ENCODE measurements at regions not wholly inside any gene's neighbourhood (a gene's known extent, or its start where the extent isn't known, plus 50 kb on each side); places are given as distances from the start of the nearest gene placed in this dataset.

DNA sequence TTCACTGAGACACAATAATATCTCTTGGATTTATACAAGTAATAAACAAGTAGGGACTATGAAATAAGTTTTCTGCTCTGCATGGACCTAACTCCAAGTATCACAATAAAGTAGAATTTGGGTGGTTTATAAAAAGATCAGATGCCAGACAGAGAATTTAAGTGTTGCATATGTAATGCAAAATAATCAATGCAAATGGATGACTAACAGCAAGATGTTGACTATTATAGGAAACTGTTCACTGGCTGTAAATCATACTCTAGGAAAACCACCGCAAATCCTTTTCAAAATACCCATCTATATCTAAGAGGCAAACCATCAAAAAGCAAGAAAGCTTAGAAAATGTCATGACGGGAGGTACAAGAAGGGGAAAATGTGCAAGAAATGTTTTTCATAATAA is 539.8 kb upstream of the FAM174A start:
- TF ChIP-seq RFX5 (IDR thresholded peaks at IDR 0.05; ENCODE audit: borderline replicate concordance, low read depth, low read length), result no peak
- no peak for TF ChIP-seq EP300 (IDR thresholded peaks at IDR 0.05; ENCODE audit: borderline replicate concordance in 1 of 2, low read depth in 2 of 2, low read length in 2 of 2)
- TF ChIP-seq, protein P1, sequence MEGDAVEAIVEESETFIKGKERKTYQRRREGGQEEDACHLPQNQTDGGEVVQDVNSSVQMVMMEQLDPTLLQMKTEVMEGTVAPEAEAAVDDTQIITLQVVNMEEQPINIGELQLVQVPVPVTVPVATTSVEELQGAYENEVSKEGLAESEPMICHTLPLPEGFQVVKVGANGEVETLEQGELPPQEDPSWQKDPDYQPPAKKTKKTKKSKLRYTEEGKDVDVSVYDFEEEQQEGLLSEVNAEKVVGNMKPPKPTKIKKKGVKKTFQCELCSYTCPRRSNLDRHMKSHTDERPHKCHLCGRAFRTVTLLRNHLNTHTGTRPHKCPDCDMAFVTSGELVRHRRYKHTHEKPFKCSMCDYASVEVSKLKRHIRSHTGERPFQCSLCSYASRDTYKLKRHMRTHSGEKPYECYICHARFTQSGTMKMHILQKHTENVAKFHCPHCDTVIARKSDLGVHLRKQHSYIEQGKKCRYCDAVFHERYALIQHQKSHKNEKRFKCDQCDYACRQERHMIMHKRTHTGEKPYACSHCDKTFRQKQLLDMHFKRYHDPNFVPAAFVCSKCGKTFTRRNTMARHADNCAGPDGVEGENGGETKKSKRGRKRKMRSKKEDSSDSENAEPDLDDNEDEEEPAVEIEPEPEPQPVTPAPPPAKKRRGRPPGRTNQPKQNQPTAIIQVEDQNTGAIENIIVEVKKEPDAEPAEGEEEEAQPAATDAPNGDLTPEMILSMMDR (IDR thresholded peaks at IDR 0.05; ENCODE audit: control extremely low read depth in 1 of 3, insufficient read depth in 1 of 3, low read depth in 1 of 3, low read length in 3 of 3), result no peak
- TF ChIP-seq POLR2A (IDR thresholded peaks at IDR 0.05; ENCODE audit: control extremely low read depth in 1 of 2, low read depth in 2 of 2, low read length in 2 of 2), result no peak
- no peak for TF ChIP-seq CBX8 (IDR thresholded peaks at IDR 0.05; ENCODE audit: borderline replicate concordance, low read depth, low read length)
- no peak for TF ChIP-seq RNF2 (IDR thresholded peaks at IDR 0.05; ENCODE audit: borderline replicate concordance, low read depth, low read length, missing control alignments, poor library complexity, severe bottlenecking)
- no peak for TF ChIP-seq GTF2F1 (IDR thresholded peaks at IDR 0.05; ENCODE audit: borderline replicate concordance, low read depth, low read length)
- no peak for TF ChIP-seq TCF12 (IDR thresholded peaks at IDR 0.05; ENCODE audit: low read depth, low read length)
- no peak for TF ChIP-seq TBP (IDR thresholded peaks at IDR 0.05; ENCODE audit: low read depth, low read length)
- TF ChIP-seq YY1 (IDR thresholded peaks at IDR 0.05; ENCODE audit: low read depth, low read length), result no peak
- no peak for TF ChIP-seq POLR2AphosphoS5 (IDR thresholded peaks at IDR 0.05; ENCODE audit: low read depth, low read length)

All from H1 (cell line).